HL-60 (cell line): ENCODE measurements at regions not wholly inside any gene's neighbourhood (a gene's known extent, or its start where the extent isn't known, plus 50 kb on each side); places are given as distances from the start of the nearest gene placed in this dataset.

ENCODE experiments used
- DNase-seq, 2 experiments: peaks; one replicate each; pipeline ENCODE4 v3.0.0-alpha.2; 2010 to 2020; ENCODE audit warnings: low read depth in 1 of 2, low spot score in 1 of 2
- H3K27ac ChIP-seq: fragments of 250-450 bp; sonication (Bioruptor Pico); replicated peaks from 2 replicates; pipeline ENCODE4 v1.5.1; 2020; ENCODE audit warnings: mild to moderate bottlenecking, moderate library complexity
- H3K27me3 ChIP-seq: fragments of 250-450 bp; sonication (Bioruptor Pico); 2 replicates; pipeline ENCODE4 v1.5.1; 2021; ENCODE audit warnings: mild to moderate bottlenecking, moderate library complexity; ENCODE audit not compliant: insufficient read depth, poor library complexity, severe bottlenecking
- H3K4me3 ChIP-seq: replicated peaks from 2 replicates; pipeline ENCODE4 v1.5.1; 2011; ENCODE audit warnings: mild to moderate bottlenecking, control low read depth, low read length; ENCODE audit not compliant: insufficient read depth
- GABPA ChIP-seq: IDR thresholded peaks from 2 replicates; pipeline ENCODE4 v1.6.1; 2012; ENCODE audit warnings: low read depth
- POLR2AphosphoS5 ChIP-seq: IDR thresholded peaks from 2 replicates; pipeline ENCODE4 v1.6.1; 2012; ENCODE audit warnings: low read depth
- SPI1 ChIP-seq: IDR thresholded peaks from 2 replicates; pipeline ENCODE4 v1.6.1; 2012; ENCODE audit warnings: low read depth, mild to moderate bottlenecking, borderline replicate concordance
- TF ChIP-seq, protein P1 (sequence below): IDR thresholded peaks from one replicate; pipeline ENCODE4 v1.5.1; 2011; ENCODE audit warnings: low read length, control low read depth, inconsistent platforms; ENCODE audit not compliant: insufficient read depth
- TF ChIP-seq, protein P2 (sequence below): IDR thresholded peaks from 2 replicates; pipeline ENCODE4 v1.6.1; 2012; ENCODE audit warnings: low read depth; ENCODE audit not compliant: insufficient replicate concordance

DNA sequence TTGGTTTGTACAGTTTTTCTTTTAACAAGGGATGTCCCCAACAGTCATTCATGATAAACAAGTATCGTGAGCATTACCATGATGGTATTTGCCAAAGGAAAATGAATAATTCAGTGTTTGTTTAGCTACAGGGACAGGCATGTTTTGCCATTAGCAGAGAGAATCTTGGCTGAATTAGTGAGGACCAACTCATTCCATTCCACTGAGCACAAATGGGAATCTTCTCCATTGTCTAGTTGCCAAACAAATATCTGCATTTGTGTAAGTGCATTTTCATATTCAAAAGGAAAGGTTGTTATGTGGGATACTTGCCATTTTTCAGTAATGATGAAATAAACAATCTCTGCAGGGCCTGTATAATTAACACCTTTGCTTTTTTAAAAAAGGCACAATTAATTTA lies 1762.6 kb downstream of the RPA4 start:
- H3K27ac ChIP-seq = no peak overlapping the region
- H3K27me3 ChIP-seq = no peaks in the 10 kb centered on the region
- H3K4me3 ChIP-seq = no peak overlapping the region
- no peak for DNase-seq
- TF ChIP-seq POLR2AphosphoS5 = no peak
- TF ChIP-seq, protein P1, sequence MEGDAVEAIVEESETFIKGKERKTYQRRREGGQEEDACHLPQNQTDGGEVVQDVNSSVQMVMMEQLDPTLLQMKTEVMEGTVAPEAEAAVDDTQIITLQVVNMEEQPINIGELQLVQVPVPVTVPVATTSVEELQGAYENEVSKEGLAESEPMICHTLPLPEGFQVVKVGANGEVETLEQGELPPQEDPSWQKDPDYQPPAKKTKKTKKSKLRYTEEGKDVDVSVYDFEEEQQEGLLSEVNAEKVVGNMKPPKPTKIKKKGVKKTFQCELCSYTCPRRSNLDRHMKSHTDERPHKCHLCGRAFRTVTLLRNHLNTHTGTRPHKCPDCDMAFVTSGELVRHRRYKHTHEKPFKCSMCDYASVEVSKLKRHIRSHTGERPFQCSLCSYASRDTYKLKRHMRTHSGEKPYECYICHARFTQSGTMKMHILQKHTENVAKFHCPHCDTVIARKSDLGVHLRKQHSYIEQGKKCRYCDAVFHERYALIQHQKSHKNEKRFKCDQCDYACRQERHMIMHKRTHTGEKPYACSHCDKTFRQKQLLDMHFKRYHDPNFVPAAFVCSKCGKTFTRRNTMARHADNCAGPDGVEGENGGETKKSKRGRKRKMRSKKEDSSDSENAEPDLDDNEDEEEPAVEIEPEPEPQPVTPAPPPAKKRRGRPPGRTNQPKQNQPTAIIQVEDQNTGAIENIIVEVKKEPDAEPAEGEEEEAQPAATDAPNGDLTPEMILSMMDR = no peak
- TF ChIP-seq, protein P2, sequence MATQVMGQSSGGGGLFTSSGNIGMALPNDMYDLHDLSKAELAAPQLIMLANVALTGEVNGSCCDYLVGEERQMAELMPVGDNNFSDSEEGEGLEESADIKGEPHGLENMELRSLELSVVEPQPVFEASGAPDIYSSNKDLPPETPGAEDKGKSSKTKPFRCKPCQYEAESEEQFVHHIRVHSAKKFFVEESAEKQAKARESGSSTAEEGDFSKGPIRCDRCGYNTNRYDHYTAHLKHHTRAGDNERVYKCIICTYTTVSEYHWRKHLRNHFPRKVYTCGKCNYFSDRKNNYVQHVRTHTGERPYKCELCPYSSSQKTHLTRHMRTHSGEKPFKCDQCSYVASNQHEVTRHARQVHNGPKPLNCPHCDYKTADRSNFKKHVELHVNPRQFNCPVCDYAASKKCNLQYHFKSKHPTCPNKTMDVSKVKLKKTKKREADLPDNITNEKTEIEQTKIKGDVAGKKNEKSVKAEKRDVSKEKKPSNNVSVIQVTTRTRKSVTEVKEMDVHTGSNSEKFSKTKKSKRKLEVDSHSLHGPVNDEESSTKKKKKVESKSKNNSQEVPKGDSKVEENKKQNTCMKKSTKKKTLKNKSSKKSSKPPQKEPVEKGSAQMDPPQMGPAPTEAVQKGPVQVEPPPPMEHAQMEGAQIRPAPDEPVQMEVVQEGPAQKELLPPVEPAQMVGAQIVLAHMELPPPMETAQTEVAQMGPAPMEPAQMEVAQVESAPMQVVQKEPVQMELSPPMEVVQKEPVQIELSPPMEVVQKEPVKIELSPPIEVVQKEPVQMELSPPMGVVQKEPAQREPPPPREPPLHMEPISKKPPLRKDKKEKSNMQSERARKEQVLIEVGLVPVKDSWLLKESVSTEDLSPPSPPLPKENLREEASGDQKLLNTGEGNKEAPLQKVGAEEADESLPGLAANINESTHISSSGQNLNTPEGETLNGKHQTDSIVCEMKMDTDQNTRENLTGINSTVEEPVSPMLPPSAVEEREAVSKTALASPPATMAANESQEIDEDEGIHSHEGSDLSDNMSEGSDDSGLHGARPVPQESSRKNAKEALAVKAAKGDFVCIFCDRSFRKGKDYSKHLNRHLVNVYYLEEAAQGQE = no peak

DNA sequence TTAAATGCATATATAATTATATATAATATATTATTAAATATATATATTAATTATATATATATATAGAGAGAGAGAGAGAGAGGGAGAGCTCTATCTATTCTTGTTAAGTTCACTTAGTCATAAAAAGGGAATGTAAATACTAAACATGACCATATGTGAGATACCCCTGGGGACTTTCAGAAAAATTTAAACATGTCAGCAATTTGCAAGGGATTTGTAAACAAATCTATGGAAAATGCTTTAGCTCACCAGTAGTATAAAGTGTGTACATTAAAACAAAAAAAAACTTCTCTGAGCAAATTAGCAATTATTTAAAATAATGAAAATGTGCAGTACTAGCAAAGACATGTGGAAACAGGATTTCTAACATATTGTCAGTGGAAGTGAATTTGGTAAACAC lies 1755.5 kb downstream of the PCDH19 start:
- Histone ChIP-seq H3K27ac (no peak overlapping the region), H3K27me3 (no peaks in the 10 kb centered on the region), H3K4me3 (no peak overlapping the region)
- no peak for DNase-seq
- TF ChIP-seq, protein P2 = no peak
- TF ChIP-seq GABPA = no peak
- no peak for TF ChIP-seq SPI1
- no peak for TF ChIP-seq POLR2AphosphoS5
- TF ChIP-seq, protein P1 = no peak
